Stimulated activated CD4-positive, alpha-beta T cell treated with anti-CD3 and anti-CD28 coated beads, Interleukin-12 subunit alpha, Interleukin-12 subunit beta, amount 100 ng/mL, for 48 hours (primary cell): ENCODE measurements at regions not wholly inside any gene's neighbourhood (a gene's known extent, or its start where the extent isn't known, plus 50 kb on each side); places are given as distances from the start of the nearest gene placed in this dataset.
"Not testable (repeated sequence)": the region's sequence is repeated elsewhere in the genome, so short reads cannot be mapped to it uniquely, and the experiment has no call there.

Source experiments
- DNase-seq, 3 donors: peaks; one replicate each; pipeline ENCODE4 v3.0.0-alpha.2; 2020; ENCODE audit warnings: low read depth in 2 of 3, low spot score in 1 of 3

GRCh38 chr21:17352996-17353655, 159.7 kb upstream of the CXADR start:
- no peak for DNase-seq

- no peak for DNase-seq
Measured at GRCh38 chr21:17359781-17360180, 153.1 kb upstream of the CXADR start.

GRCh38 chr21:17368748-17369363, 144.0 kb upstream of the CXADR start:
- no peak for DNase-seq

- DNase-seq, result no peak
Measured at GRCh38 chr21:17370263-17370662, 142.6 kb upstream of the CXADR start.

- no peak for DNase-seq
Measured at GRCh38 chr21:17370916-17371315, 141.9 kb upstream of the CXADR start.

GRCh38 chr21:17371450-17371849, 141.4 kb upstream of the CXADR start:
- no peak for DNase-seq

GRCh38 chr21:17372200-17372599, 140.6 kb upstream of the CXADR start:
- no peak for DNase-seq

GRCh38 chr21:17386498-17386897, 126.3 kb upstream of the CXADR start:
- DNase-seq, result no peak

- DNase-seq, result peak; percentile 1 to 69 (median 12)
Measured at GRCh38 chr21:17387030-17387617, 125.7 kb upstream of the CXADR start.

GRCh38 chr21:17388226-17388625, 124.6 kb upstream of the CXADR start:
- DNase-seq, result no peak

GRCh38 chr21:17389311-17389710, 123.5 kb upstream of the CXADR start:
- no peak for DNase-seq

- no peak for DNase-seq
Measured at GRCh38 chr21:17390569-17390968, 122.3 kb upstream of the CXADR start.

GRCh38 chr21:17391811-17392340, 121.0 kb upstream of the CXADR start:
- DNase-seq, result no peak

GRCh38 chr21:17393413-17393812, 119.4 kb upstream of the CXADR start:
- DNase-seq, result no peak

- DNase-seq, result no peak
Measured at GRCh38 chr21:17396948-17397347, 115.9 kb upstream of the CXADR start.

- no peak for DNase-seq
Measured at GRCh38 chr21:17397703-17398102, 115.1 kb upstream of the CXADR start.

- DNase-seq, result not testable (repeated sequence)
Measured at GRCh38 chr21:17398954-17399353, 113.9 kb upstream of the CXADR start.

- no peak for DNase-seq
Measured at GRCh38 chr21:17402937-17403336, 109.9 kb upstream of the CXADR start.

- no peak for DNase-seq
Measured at GRCh38 chr21:17406202-17406601, 106.6 kb upstream of the CXADR start.

- DNase-seq, result no peak
Measured at GRCh38 chr21:17414766-17415165, 98.1 kb upstream of the CXADR start.

GRCh38 chr21:17416139-17416538, 96.7 kb upstream of the CXADR start:
- DNase-seq, result no peak

GRCh38 chr21:17422931-17423330, 89.9 kb upstream of the CXADR start:
- DNase-seq, result no peak
